GM23338 (cell line): ENCODE measurements at regions not wholly inside any gene's neighbourhood (a gene's known extent, or its start where the extent isn't known, plus 50 kb on each side); places are given as distances from the start of the nearest gene placed in this dataset.
A peak's percentile ranks its signal among the peaks of the same experiment; 100 is the strongest.

ENCODE experiments used
- ATAC-seq: fragments of 200-7000 bp; cut with Tn5 transposase; 3 replicates; pipeline ENCODE4 v1.9.1; 2020
- DNase-seq: peaks from one replicate; pipeline ENCODE4 v3.0.0-alpha.2; 2015; ENCODE audit warnings: low spot score
- H2AFZ ChIP-seq: fragments of 200-600 bp; sonication (generic); 2 replicates; pipeline ENCODE4 v1.8.0; 2016; ENCODE audit warnings: antibody characterized with exemption, mild to moderate bottlenecking, moderate library complexity
- H3F3A ChIP-seq: fragments of 200-600 bp; sonication (generic); replicated peaks from 2 replicates; pipeline ENCODE4 v1.8.0; 2017; ENCODE audit warnings: antibody characterized with exemption, mixed run types, low read depth
- H3K27ac ChIP-seq: fragments of 200-600 bp; sonication (generic); 2 replicates; pipeline ENCODE4 v1.6.1; 2016; ENCODE audit warnings: low read depth
- H3K27me3 ChIP-seq: fragments of 200-600 bp; sonication (generic); 2 replicates; pipeline ENCODE4 v1.8.0; 2016; ENCODE audit warnings: mild to moderate bottlenecking, mixed run types, moderate library complexity; ENCODE audit not compliant: insufficient read depth
- H3K36me3 ChIP-seq: fragments of 200-600 bp; sonication (generic); 2 replicates; pipeline ENCODE4 v1.8.0; 2016; ENCODE audit warnings: mild to moderate bottlenecking; ENCODE audit not compliant: insufficient read depth
- H3K4me1 ChIP-seq: fragments of 200-600 bp; sonication (generic); 2 replicates; pipeline ENCODE4 v1.8.0; 2016; ENCODE audit warnings: mild to moderate bottlenecking, moderate library complexity; ENCODE audit not compliant: insufficient read depth
- H3K4me2 ChIP-seq: fragments of 200-600 bp; sonication (generic); 2 replicates; pipeline ENCODE4 v1.7.1; 2017; ENCODE audit warnings: mixed run types
- H3K4me3 ChIP-seq: fragments of 200-600 bp; sonication (generic); 2 replicates; pipeline ENCODE4 v1.6.1; 2016; ENCODE audit warnings: mixed run types
- H3K79me2 ChIP-seq: fragments of 200-600 bp; sonication (generic); replicated peaks from 2 replicates; pipeline ENCODE4 v1.8.0; 2017; ENCODE audit warnings: mild to moderate bottlenecking; ENCODE audit not compliant: insufficient read depth
- H3K9me2 ChIP-seq: fragments of 200-600 bp; sonication (generic); 2 replicates; pipeline ENCODE4 v1.8.0; 2017; ENCODE audit not compliant: insufficient read depth
- H4K20me1 ChIP-seq: fragments of 200-600 bp; sonication (generic); replicated peaks from 2 replicates; pipeline ENCODE4 v1.8.0; 2017; ENCODE audit warnings: mild to moderate bottlenecking; ENCODE audit not compliant: insufficient read depth
- H3K27ac Mint-ChIP-seq: 2 replicates; pipeline ENCODE4 v1.8.0; 2020; ENCODE audit warnings: inconsistent platforms, mild to moderate bottlenecking, moderate library complexity, mixed read lengths
- H3K27me3 Mint-ChIP-seq: 3 replicates; pipeline ENCODE4 v1.8.0; 2022; ENCODE audit warnings: low read depth, mild to moderate bottlenecking, moderate library complexity, mixed read lengths, inconsistent platforms; ENCODE audit not compliant: insufficient read depth, poor library complexity
- H3K36me3 Mint-ChIP-seq: 3 replicates; pipeline ENCODE4 v1.8.0; 2021; ENCODE audit warnings: low read depth, mild to moderate bottlenecking, inconsistent platforms, moderate library complexity, mixed read lengths
- H3K4me1 Mint-ChIP-seq: 3 replicates; pipeline ENCODE4 v1.8.0; 2020; ENCODE audit warnings: mild to moderate bottlenecking, inconsistent platforms, mixed read lengths
- H3K4me3 Mint-ChIP-seq: 3 replicates; pipeline ENCODE4 v1.8.0; 2021; ENCODE audit warnings: moderate library complexity, mild to moderate bottlenecking, inconsistent platforms, mixed read lengths
- H3K9me3 Mint-ChIP-seq: 3 replicates; pipeline ENCODE4 v1.8.0; 2020; ENCODE audit warnings: moderate library complexity, mild to moderate bottlenecking, inconsistent platforms, mixed read lengths
- CREB1 ChIP-seq: fragments of 250-450 bp; sonication (Bioruptor Pico); IDR thresholded peaks from 2 replicates; pipeline ENCODE4 v1.5.0; 2020; ENCODE audit warnings: low read depth, mild to moderate bottlenecking, moderate library complexity
- JUNB ChIP-seq: IDR thresholded peaks from one replicate; pipeline ENCODE4 v1.6.1; 2016; ENCODE audit warnings: antibody characterized with exemption; ENCODE audit not compliant: unreplicated experiment
- ZNF331 ChIP-seq: fragments of 250-450 bp; sonication (Bioruptor Pico); IDR thresholded peaks from 2 replicates; pipeline ENCODE4 v1.5.0; 2020; ENCODE audit warnings: low read depth, mild to moderate bottlenecking, moderate library complexity
- TF ChIP-seq, protein P1 (sequence below): fragments of 250-450 bp; sonication (Bioruptor Pico); IDR thresholded peaks from 2 replicates; pipeline ENCODE4 v1.5.0; 2020; ENCODE audit warnings: mild to moderate bottlenecking, moderate library complexity
- TF ChIP-seq, protein P2 (sequence below), 2 experiments: fragments of 200-600 bp in 1 of 2; sonication (generic) in 1 of 2; conservative IDR thresholded peaks; 2 replicates each; pipeline versions ENCODE4 v1.5.1 to v1.6.1; 2016 to 2017; ENCODE audit warnings: antibody characterized with exemption in 2 of 2, low read depth in 2 of 2, mild to moderate bottlenecking in 2 of 2, moderate library complexity in 1 of 2

DNA sequence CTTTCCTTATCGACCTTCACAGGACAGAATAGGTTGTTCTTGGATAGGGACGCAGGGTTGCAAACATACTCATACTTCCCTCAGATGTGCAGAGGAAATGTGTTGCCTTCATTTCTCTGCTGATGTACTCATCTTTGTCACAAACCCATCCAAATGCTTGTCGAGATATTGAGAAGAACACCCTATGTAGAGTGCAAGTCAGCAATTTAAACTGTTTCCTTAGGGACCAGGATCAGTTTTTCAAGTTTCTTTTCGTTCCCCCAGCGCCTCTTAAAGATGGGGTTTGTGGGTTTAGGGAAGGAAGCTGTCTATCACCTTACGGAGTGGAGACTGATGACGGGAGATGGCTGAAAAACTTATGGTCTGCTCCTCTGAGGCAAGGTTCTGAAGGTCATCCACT lies 474.2 kb downstream of the EPHA4 start (continued):
- TF ChIP-seq, protein P1, sequence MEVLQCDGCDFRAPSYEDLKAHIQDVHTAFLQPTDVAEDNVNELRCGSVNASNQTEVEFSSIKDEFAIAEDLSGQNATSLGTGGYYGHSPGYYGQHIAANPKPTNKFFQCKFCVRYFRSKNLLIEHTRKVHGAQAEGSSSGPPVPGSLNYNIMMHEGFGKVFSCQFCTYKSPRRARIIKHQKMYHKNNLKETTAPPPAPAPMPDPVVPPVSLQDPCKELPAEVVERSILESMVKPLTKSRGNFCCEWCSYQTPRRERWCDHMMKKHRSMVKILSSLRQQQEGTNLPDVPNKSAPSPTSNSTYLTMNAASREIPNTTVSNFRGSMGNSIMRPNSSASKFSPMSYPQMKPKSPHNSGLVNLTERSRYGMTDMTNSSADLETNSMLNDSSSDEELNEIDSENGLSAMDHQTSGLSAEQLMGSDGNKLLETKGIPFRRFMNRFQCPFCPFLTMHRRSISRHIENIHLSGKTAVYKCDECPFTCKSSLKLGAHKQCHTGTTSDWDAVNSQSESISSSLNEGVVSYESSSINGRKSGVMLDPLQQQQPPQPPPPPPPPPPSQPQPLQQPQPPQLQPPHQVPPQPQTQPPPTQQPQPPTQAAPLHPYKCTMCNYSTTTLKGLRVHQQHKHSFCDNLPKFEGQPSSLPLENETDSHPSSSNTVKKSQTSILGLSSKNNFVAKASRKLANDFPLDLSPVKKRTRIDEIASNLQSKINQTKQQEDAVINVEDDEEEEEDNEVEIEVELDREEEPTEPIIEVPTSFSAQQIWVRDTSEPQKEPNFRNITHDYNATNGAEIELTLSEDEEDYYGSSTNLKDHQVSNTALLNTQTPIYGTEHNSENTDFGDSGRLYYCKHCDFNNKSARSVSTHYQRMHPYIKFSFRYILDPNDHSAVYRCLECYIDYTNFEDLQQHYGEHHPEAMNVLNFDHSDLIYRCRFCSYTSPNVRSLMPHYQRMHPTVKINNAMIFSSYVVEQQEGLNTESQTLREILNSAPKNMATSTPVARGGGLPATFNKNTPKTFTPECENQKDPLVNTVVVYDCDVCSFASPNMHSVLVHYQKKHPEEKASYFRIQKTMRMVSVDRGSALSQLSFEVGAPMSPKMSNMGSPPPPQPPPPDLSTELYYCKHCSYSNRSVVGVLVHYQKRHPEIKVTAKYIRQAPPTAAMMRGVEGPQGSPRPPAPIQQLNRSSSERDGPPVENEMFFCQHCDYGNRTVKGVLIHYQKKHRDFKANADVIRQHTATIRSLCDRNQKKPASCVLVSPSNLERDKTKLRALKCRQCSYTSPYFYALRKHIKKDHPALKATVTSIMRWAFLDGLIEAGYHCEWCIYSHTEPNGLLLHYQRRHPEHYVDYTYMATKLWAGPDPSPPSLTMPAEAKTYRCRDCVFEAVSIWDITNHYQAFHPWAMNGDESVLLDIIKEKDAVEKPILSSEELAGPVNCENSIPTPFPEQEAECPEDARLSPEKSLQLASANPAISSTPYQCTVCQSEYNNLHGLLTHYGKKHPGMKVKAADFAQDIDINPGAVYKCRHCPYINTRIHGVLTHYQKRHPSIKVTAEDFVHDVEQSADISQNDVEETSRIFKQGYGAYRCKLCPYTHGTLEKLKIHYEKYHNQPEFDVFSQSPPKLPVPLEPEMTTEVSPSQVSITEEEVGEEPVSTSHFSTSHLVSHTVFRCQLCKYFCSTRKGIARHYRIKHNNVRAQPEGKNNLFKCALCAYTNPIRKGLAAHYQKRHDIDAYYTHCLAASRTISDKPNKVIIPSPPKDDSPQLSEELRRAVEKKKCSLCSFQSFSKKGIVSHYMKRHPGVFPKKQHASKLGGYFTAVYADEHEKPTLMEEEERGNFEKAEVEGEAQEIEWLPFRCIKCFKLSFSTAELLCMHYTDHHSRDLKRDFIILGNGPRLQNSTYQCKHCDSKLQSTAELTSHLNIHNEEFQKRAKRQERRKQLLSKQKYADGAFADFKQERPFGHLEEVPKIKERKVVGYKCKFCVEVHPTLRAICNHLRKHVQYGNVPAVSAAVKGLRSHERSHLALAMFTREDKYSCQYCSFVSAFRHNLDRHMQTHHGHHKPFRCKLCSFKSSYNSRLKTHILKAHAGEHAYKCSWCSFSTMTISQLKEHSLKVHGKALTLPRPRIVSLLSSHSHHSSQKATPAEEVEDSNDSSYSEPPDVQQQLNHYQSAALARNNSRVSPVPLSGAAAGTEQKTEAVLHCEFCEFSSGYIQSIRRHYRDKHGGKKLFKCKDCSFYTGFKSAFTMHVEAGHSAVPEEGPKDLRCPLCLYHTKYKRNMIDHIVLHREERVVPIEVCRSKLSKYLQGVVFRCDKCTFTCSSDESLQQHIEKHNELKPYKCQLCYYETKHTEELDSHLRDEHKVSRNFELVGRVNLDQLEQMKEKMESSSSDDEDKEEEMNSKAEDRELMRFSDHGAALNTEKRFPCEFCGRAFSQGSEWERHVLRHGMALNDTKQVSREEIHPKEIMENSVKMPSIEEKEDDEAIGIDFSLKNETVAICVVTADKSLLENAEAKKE (CRISPR knock-in tag) = no peak
- TF ChIP-seq CREB1 (CRISPR knock-in tag) (no peak), ZNF331 (no peak)

DNA sequence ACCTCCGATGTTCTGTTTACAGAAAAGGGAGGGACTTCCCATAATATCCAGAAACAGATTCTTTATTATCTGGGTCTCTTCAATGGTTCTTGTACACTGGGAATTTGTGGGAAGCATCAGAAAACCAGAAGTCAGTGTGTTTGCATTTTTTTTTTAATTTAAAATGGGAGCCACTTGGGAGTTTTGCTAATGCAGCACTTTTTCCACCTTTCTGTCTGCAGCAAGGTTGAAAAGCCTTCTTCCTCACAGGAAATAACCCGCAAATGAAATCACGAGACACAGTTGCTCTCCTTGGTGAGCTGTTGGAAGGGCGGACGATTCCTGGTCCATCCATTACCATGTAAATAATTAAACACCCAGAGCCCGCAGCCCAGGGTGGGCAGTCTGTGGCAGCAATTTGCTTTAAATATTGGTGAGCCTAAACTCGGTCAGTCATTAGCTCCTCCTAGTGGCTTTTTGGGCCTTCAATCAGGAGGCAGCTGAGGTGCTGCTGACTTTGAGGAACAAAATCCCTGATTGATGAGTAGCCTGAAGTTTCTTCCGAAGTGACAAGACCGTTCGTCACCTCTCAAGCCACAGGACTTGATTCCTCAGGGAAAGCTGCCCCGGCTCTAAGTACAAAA lies 471.5 kb downstream of the EPHA4 start:
- Histone ChIP-seq H3K4me2 (no peak overlapping the region), H3K4me3 (no peak overlapping the region), H3K36me3 (no peaks in the 10 kb centered on the region), H4K20me1 (no peaks in the 10 kb centered on the region), H3K9me2 (no peaks in the 10 kb centered on the region), H3K79me2 (no peaks in the 10 kb centered on the region), H2AFZ (no peak overlapping the region; the same call in 1 of the 2 replicates), H3K27me3 (no peaks in the 10 kb centered on the region), H3F3A (no peaks in the 10 kb centered on the region), H3K27ac (no peak overlapping the region), H3K4me1 (no peaks in the 10 kb centered on the region)
- Mint-ChIP-seq H3K27ac (no peak overlapping the region), H3K4me1 (peaks cover 13% of the 10 kb centered on the region; the same call in 2 of the 3 replicates), H3K36me3 (no peaks in the 10 kb centered on the region), H3K9me3 (no peaks in the 10 kb centered on the region), H3K27me3 (peaks cover 4% of the 10 kb centered on the region), H3K4me3 (no peak overlapping the region)
- DNase-seq = peak; percentile 54
- ATAC-seq = peak; percentile 74
- TF ChIP-seq, protein P2, sequence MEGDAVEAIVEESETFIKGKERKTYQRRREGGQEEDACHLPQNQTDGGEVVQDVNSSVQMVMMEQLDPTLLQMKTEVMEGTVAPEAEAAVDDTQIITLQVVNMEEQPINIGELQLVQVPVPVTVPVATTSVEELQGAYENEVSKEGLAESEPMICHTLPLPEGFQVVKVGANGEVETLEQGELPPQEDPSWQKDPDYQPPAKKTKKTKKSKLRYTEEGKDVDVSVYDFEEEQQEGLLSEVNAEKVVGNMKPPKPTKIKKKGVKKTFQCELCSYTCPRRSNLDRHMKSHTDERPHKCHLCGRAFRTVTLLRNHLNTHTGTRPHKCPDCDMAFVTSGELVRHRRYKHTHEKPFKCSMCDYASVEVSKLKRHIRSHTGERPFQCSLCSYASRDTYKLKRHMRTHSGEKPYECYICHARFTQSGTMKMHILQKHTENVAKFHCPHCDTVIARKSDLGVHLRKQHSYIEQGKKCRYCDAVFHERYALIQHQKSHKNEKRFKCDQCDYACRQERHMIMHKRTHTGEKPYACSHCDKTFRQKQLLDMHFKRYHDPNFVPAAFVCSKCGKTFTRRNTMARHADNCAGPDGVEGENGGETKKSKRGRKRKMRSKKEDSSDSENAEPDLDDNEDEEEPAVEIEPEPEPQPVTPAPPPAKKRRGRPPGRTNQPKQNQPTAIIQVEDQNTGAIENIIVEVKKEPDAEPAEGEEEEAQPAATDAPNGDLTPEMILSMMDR (conservative IDR thresholded peaks at IDR 0.05; ENCODE audit: low read depth in 2 of 2) = peak; percentile 55 to 75
- no peak for TF ChIP-seq JUNB
